Heart left ventricle (tissue), 16 donors: ENCODE measurements at regions not wholly inside any gene's neighbourhood (a gene's known extent, or its start where the extent isn't known, plus 50 kb on each side); places are given as distances from the start of the nearest gene placed in this dataset.

ENCODE experiments used
- ATAC-seq, 4 donors: fragments of 200-7000 bp; cut with Tn5 transposase; one replicate each; pipeline ENCODE4 v1.9.1; 2020 to 2022; ENCODE audit warnings: moderate library complexity in 4 of 4, mild to moderate bottlenecking in 3 of 4, moderate number of reproducible peaks in 1 of 4
- DNase-seq, 5 donors: peaks; one replicate each; pipeline ENCODE4 v3.0.0-alpha.2; 2020
- H3K27ac ChIP-seq, 12 donors: fragments of 200-600 bp; sonication (generic) in 4 of 12; one replicate each; pipeline versions ENCODE4 v1.5.0 to v1.8.0; 2016 to 2022; ENCODE audit warnings: mild to moderate bottlenecking in 2 of 12
- H3K27me3 ChIP-seq, 9 donors: fragments of 200-600 bp; sonication (generic) in 2 of 9; one replicate each; pipeline versions ENCODE4 v1.5.1 to v1.8.0; 2016 to 2022; ENCODE audit warnings: mild to moderate bottlenecking in 3 of 9
- H3K36me3 ChIP-seq, 9 donors: fragments of 200-600 bp; sonication (generic) in 2 of 9; one replicate each; pipeline versions ENCODE4 v1.5.0 to v1.8.0; 2018 to 2022; ENCODE audit warnings: mild to moderate bottlenecking in 2 of 9
- H3K4me1 ChIP-seq, 12 donors: fragments of 200-600 bp; sonication (generic) in 4 of 12; one replicate each; pipeline versions ENCODE4 v1.5.0 to v1.8.0; 2016 to 2022; ENCODE audit warnings: mild to moderate bottlenecking in 3 of 12
- H3K4me3 ChIP-seq, 12 donors: fragments of 200-600 bp; sonication (generic) in 4 of 12; one replicate each; pipeline versions ENCODE4 v1.5.0 to v1.8.0; 2017 to 2022; ENCODE audit warnings: mild to moderate bottlenecking in 9 of 12, moderate library complexity in 4 of 12
- H3K9me3 ChIP-seq, 12 donors: fragments of 200-600 bp; sonication (generic) in 4 of 12; one replicate each; pipeline versions ENCODE4 v1.5.0 to v1.8.0; 2016 to 2022; ENCODE audit warnings: mild to moderate bottlenecking in 1 of 12
- CTCF ChIP-seq, 12 donors: fragments of 200-600 bp; sonication (generic) in 4 of 12; IDR thresholded peaks; one replicate each; pipeline versions ENCODE4 v1.5.0 to v1.8.0; 2018 to 2022; ENCODE audit warnings: antibody characterized with exemption in 12 of 12, mild to moderate bottlenecking in 5 of 12
- POLR2A ChIP-seq, 2 donors: fragments of 450-650 bp; IDR thresholded peaks; one replicate each; pipeline ENCODE4 v1.6.1; 2017; ENCODE audit warnings: antibody characterized with exemption in 2 of 2, mild to moderate bottlenecking in 2 of 2, moderate library complexity in 2 of 2
- WGBS, 4 donors: extraction: QIAGEN DNeasy Blood & Tissue Kit in 2 of 4; methylation state at CpG; one replicate each; pipeline versions ENCODE4 v1.1.5 to v1.1.7; 2013 to 2018; 5-methylcytosine and 5-hydroxymethylcytosine counted together
- intact Hi-C, 10 donors: fragments of 100-400 bp; cut with DNase I; formaldehyde crosslinking; loops; one replicate each; pipeline versions ENCODE4 v1.11.1 to v1.14.2; 2022
- donor health status: ischemic (EF 13 %, LVEDD 7.1; RV severe dilation, severe dysfunction).
- donor health status: healthy with polysubstance abuse.
- donor health status: DM: no; HTN: yes; CAD: no.
- donor health status: DM: no; HTN: no; CAD: no.
- donor health status: ischemic (EF 25% LVEDD 6.9; RV normal size, moderate dysfunction).
- donor health status: ischemic (EF 25% LVEDD 5.7; RV mildly dilated, moderate dysfunction).
- donor health status: healthy.
- donor health status: DM: yes; HTN: yes; CAD: no.
- donor health status: ischemic (EF 35%, LVEDD 5.7; RV mildly dilated, moderate dysfunction).
- donor health status: nonischemic (EF 11% LVEDD 7.7; RV severe dilation, severe dysfunction).
- donor health status: DM: yes; HTN: yes; CAD: no.
- donor health status: PGD.
- donor health status: ischemic (EF 29% LVEDD 5.4; RV normal size, mild dysfunction).
- donor health status: nonischemic (EF 23%, LVEDD 6.1; RV moderate dilation, normal function).

GRCh38 chr20:59530782-59531181, 73.6 kb upstream of the PHACTR3 start:
- DNase-seq = no peak
- H3K4me3 ChIP-seq = no peak overlapping the region
- no peaks in the 10 kb centered on the region for H3K9me3 ChIP-seq
- intact Hi-C loops = no loop called here
- TF ChIP-seq POLR2A (IDR thresholded peaks at IDR 0.05) (no peak), CTCF (IDR thresholded peaks at IDR 0.05) (no peak)
- H3K27me3 ChIP-seq = peaks cover 0 to 39% (median 24%) of the 10 kb centered on the region in 9 donors
- no peaks in the 10 kb centered on the region for H3K36me3 ChIP-seq
- ATAC-seq = no peak
- 68 to 80% (median 70%) methylated on average over 2 of the region's 2 CpGs for WGBS, 4 donors
- no peak overlapping the region for H3K27ac ChIP-seq
- peaks cover 0 to 3% (median 0%) of the 10 kb centered on the region in 12 donors for H3K4me1 ChIP-seq

GRCh38 chr20:59537991-59538390, 66.3 kb upstream of the PHACTR3 start:
- Histone ChIP-seq H3K9me3 (peaks cover 0 to 17% (median 0%) of the 10 kb centered on the region in 12 donors), H3K27ac (no peak overlapping the region), H3K4me3 (no peak overlapping the region), H3K4me1 (no peaks in the 10 kb centered on the region), H3K36me3 (no peaks in the 10 kb centered on the region), H3K27me3 (peaks cover 0 to under 1% (median 0%) of the 10 kb centered on the region in 9 donors)
- no peak for ATAC-seq
- 82 to 93% (median 89%) methylated on average over 2 of the region's 2 CpGs for WGBS, 4 donors
- intact Hi-C loops = no loop called here
- no peak for DNase-seq
- TF ChIP-seq POLR2A (IDR thresholded peaks at IDR 0.05) (no peak), CTCF (IDR thresholded peaks at IDR 0.05) (no peak)

GRCh38 chr20:59547596-59547995, 56.7 kb upstream of the PHACTR3 start:
- peaks cover 0 to 32% (median 2%) of the 10 kb centered on the region in 9 donors for H3K27me3 ChIP-seq
- no peak for TF ChIP-seq POLR2A (IDR thresholded peaks at IDR 0.05)
- H3K9me3 ChIP-seq = no peaks in the 10 kb centered on the region
- DNase-seq = peak in 1 of 5 donors; percentile 29
- no peak for ATAC-seq
- no peak overlapping the region for H3K4me3 ChIP-seq
- H3K36me3 ChIP-seq = no peaks in the 10 kb centered on the region
- H3K4me1 ChIP-seq = no peaks in the 10 kb centered on the region
- intact Hi-C loops = no loop called here
- WGBS, 4 donors = 80 to 91% (median 85%) methylated on average over 4 to 8 of the region's 8 CpGs
- H3K27ac ChIP-seq = no peak overlapping the region
